ENCODE measurements at regions not wholly inside any gene's neighbourhood (a gene's known extent, or its start where the extent isn't known, plus 50 kb on each side); places are given as distances from the start of the nearest gene placed in this dataset.

DNA sequence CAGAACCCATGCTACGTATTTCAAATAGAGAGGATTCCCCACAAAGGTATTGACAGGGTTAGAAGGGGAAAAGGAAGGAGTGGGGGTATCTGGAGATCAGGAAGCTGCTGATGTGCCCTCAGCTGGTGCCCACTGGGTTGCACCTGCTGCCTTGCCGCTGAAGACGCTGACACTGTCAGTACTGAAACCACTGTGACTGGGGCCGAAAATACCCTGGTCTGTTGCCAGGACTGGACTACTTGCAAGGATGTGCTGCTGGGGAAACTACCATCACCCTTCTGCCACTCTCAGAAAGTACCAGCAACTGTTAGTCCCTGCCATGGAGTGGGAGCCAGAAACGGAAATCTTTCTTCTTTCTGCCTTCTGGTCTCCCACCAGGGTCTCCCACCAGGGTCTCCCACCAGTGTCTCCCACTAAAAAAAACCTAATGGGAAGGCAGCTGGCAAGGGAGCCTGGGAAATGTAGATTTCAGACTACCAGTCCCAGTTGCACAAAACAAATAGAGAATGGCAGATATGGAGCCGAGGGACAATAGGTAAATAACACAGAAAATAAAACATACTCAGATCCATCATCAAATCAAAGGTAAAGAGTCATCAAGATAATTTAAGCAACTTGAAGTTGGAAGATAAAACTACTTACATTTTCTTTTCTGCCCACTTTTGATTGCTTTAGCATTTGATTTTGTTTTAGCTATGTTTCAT lies 204.8 kb downstream of the TPBG start:
- BruUV-seq (replicated peaks): no TSS peak
- H3K27ac ChIP-seq (ENCODE audit: low read depth, low read length, poor library complexity, severe bottlenecking): no peak overlapping the region
- CTCF ChIA-PET (ENCODE audit: unreplicated experiment): no interaction called here
- no peak overlapping the region for H2AFZ ChIP-seq (ENCODE audit: low read length)
- TF ChIP-seq, protein P1, sequence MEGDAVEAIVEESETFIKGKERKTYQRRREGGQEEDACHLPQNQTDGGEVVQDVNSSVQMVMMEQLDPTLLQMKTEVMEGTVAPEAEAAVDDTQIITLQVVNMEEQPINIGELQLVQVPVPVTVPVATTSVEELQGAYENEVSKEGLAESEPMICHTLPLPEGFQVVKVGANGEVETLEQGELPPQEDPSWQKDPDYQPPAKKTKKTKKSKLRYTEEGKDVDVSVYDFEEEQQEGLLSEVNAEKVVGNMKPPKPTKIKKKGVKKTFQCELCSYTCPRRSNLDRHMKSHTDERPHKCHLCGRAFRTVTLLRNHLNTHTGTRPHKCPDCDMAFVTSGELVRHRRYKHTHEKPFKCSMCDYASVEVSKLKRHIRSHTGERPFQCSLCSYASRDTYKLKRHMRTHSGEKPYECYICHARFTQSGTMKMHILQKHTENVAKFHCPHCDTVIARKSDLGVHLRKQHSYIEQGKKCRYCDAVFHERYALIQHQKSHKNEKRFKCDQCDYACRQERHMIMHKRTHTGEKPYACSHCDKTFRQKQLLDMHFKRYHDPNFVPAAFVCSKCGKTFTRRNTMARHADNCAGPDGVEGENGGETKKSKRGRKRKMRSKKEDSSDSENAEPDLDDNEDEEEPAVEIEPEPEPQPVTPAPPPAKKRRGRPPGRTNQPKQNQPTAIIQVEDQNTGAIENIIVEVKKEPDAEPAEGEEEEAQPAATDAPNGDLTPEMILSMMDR (conservative IDR thresholded peaks at IDR 0.05; ENCODE audit: low read length): no peak
- TF ChIP-seq EZH2phosphoT487 (IDR thresholded peaks at IDR 0.05; ENCODE audit: borderline replicate concordance, low read depth, low read length): no peak
- H3K4me1 ChIP-seq (ENCODE audit: insufficient read depth, low read length, poor library complexity, severe bottlenecking): no peaks in the 10 kb centered on the region
- H4K20me1 ChIP-seq (ENCODE audit: insufficient read depth, low read length): no peaks in the 10 kb centered on the region
- H3K36me3 ChIP-seq (ENCODE audit: insufficient read depth, low read length): no peaks in the 10 kb centered on the region
- no peaks in the 10 kb centered on the region for H3K79me2 ChIP-seq (ENCODE audit: insufficient read depth, low read depth, low read length)
- no peak overlapping the region for H3K4me2 ChIP-seq (ENCODE audit: low read length)
- H3K9me2 ChIP-seq (ENCODE audit: insufficient read depth, low read length): no peaks in the 10 kb centered on the region
- intact Hi-C loops (cut with micrococcal nuclease; ENCODE audit: unreplicated experiment): no loop called here
- H3K4me3 ChIP-seq (ENCODE audit: low read depth, low read length, poor library complexity, severe bottlenecking): no peak overlapping the region
- POLR2A ChIA-PET: no interaction called here
- H3K9me3 ChIP-seq (ENCODE audit: low read length): no peaks in the 10 kb centered on the region
- no peak for DNase-seq (ENCODE audit: low spot score)

GRCh38 chr6:82569022-82569421 lies 205.4 kb downstream of the TPBG start:
- no peaks in the 10 kb centered on the region for H4K20me1 ChIP-seq (ENCODE audit: insufficient read depth, low read length)
- POLR2A ChIA-PET: no interaction called here
- CTCF ChIA-PET (ENCODE audit: unreplicated experiment): no interaction called here

GRCh38 chr6:82570083-82570482 lies 206.5 kb downstream of the TPBG start:
- no peak for DNase-seq (ENCODE audit: low spot score)
- TF ChIP-seq EZH2phosphoT487 (IDR thresholded peaks at IDR 0.05; ENCODE audit: borderline replicate concordance, low read depth, low read length): no peak
- TF ChIP-seq, protein P1 (conservative IDR thresholded peaks at IDR 0.05; ENCODE audit: low read length): no peak
- ChIA-PET CTCF (ENCODE audit: unreplicated experiment) (no interaction called here), POLR2A (interaction anchor here (0.5 kb wide), 1 partner anchor 553 kb away, joined by 4 read pairs; no protein-coding TSS in a partner anchor)
- Histone ChIP-seq H3K4me1 (ENCODE audit: insufficient read depth, low read length, poor library complexity, severe bottlenecking) (no peaks in the 10 kb centered on the region), H3K27ac (ENCODE audit: low read depth, low read length, poor library complexity, severe bottlenecking) (no peak overlapping the region), H4K20me1 (ENCODE audit: insufficient read depth, low read length) (no peaks in the 10 kb centered on the region), H3K36me3 (ENCODE audit: insufficient read depth, low read length) (no peaks in the 10 kb centered on the region), H3K9me3 (ENCODE audit: low read length) (no peaks in the 10 kb centered on the region), H3K79me2 (ENCODE audit: insufficient read depth, low read depth, low read length) (no peaks in the 10 kb centered on the region), H3K4me2 (ENCODE audit: low read length) (no peak overlapping the region), H3K9me2 (ENCODE audit: insufficient read depth, low read length) (no peaks in the 10 kb centered on the region), H2AFZ (ENCODE audit: low read length) (no peak overlapping the region), H3K4me3 (ENCODE audit: low read depth, low read length, poor library complexity, severe bottlenecking) (no peak overlapping the region)
- intact Hi-C loops (cut with micrococcal nuclease; ENCODE audit: unreplicated experiment): no loop called here
- BruUV-seq (replicated peaks): no TSS peak

More at GRCh38 chr6:82569022-82569421, 205.4 kb downstream of the TPBG start:
- Histone ChIP-seq H3K9me2 (ENCODE audit: insufficient read depth, low read length) (no peaks in the 10 kb centered on the region), H3K79me2 (ENCODE audit: insufficient read depth, low read depth, low read length) (no peaks in the 10 kb centered on the region), H3K27ac (ENCODE audit: low read depth, low read length, poor library complexity, severe bottlenecking) (no peak overlapping the region), H2AFZ (ENCODE audit: low read length) (no peak overlapping the region), H3K36me3 (ENCODE audit: insufficient read depth, low read length) (no peaks in the 10 kb centered on the region), H3K4me2 (ENCODE audit: low read length) (no peak overlapping the region), H3K4me1 (ENCODE audit: insufficient read depth, low read length, poor library complexity, severe bottlenecking) (no peaks in the 10 kb centered on the region), H3K9me3 (ENCODE audit: low read length) (no peaks in the 10 kb centered on the region), H3K4me3 (ENCODE audit: low read depth, low read length, poor library complexity, severe bottlenecking) (no peak overlapping the region)
- no TSS peak for BruUV-seq (replicated peaks)
- TF ChIP-seq EZH2phosphoT487 (IDR thresholded peaks at IDR 0.05; ENCODE audit: borderline replicate concordance, low read depth, low read length): no peak
- TF ChIP-seq, protein P1 (conservative IDR thresholded peaks at IDR 0.05; ENCODE audit: low read length): no peak
- DNase-seq (ENCODE audit: low spot score): no peak
- intact Hi-C loops (cut with micrococcal nuclease; ENCODE audit: unreplicated experiment): no loop called here
